NCI-H748 (cell line): ENCODE measurements at regions not wholly inside any gene's neighbourhood (a gene's known extent, or its start where the extent isn't known, plus 50 kb on each side); places are given as distances from the start of the nearest gene placed in this dataset.
A peak's percentile ranks its signal among the peaks of the same experiment; 100 is the strongest.

ENCODE experiments used
- DNase-seq: peaks from one replicate; lab custom pipeline; 2025; ENCODE audit not compliant: unreplicated experiment; lab: John Stamatoyannopoulos, UW

DNA sequence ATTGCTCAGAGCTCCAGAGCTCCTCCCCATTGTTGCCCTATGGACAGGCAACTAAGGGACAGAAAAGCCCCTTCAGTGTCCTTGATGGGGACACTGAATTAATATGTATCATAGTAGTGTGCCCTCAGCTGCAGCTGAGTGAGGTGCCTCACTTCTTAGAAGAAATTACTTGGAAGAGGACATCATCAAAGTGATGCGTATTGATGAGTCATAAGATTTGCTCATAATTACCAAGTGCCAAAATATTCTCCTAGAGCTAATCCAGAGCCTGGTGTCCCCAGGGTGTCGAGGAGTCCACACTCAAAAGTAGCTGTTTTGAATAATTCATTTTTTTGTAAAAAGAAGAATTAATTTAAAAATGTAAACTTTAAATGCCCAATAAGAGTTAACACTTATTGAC is 200.7 kb upstream of the SEMA6D start:
- no peak for DNase-seq

DNA sequence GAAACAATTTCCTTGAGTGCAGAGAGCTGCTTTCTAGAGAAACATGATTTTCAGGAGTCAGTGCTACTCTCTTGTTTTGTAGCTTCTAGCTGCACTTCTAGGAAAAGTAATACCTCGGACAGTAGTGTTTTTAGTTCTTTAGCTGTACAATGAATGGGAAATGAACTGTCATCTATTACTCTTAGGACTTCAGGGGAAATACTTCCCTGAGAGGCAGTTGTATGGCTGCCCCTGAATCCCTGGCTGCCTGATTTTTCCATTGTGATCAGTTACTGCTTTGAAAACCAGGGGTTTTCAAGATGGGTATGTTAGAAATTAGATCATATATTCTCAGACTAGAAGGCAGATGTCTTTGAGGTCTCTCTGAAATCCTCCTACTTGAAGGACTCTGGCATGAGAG is 200.3 kb upstream of the SEMA6D start:
- DNase-seq = no peak

DNA sequence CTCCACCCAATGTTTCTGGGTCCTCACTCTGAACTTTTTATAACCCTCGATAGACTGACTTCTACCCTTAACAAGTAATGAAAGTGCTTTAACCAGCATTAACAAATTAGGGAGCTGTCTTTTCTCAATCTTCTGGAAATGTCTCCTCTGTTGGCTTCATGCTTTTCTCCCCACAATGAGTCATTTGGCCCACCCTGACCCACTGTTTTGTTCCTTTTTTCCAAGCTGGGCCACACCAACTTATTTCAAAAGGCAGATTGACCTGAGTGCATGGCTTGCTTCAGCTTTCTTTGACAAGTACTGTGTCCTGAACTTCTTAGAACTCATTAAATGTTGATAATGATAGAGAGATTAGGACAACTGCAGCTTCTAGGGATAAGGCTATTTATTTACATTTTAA is 199.6 kb upstream of the SEMA6D start:
- DNase-seq = no peak

DNA sequence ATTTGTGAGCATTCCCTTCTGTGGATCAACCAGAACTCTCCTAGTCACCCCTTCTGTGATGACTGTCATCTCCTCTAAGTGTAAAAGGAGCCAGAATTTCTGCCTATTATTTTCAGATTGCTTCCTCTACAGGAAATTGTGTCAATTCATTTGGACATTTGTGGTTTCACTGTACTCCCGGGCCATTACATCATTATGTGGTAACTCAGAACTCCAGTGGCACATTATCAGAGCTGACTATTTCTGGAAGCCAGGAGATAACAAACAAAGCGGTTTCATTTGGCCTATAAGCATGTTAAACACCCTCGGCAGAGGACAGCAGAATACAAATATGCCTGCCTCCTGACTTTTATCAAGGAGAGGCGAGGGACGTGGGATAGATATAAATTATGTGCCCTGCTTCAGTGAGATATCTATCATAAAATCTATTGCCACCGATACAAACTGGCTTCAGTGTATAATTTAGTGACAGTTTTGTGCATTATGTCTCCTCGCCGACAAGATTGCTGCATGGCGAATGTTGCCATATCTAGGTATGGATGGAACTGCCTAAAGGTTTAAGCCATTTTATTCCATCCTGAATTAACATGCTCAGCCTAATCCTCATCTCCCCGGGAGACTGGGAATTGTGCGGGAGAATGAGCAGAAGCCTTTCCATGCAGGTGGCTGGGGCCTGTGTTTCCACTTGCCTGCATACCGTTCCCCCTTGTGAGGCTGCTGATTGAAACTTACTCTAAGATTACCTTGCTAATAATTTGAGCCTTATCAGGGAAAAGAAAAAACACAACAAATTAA is 193.4 kb upstream of the SEMA6D start:
- DNase-seq = no peak

DNA sequence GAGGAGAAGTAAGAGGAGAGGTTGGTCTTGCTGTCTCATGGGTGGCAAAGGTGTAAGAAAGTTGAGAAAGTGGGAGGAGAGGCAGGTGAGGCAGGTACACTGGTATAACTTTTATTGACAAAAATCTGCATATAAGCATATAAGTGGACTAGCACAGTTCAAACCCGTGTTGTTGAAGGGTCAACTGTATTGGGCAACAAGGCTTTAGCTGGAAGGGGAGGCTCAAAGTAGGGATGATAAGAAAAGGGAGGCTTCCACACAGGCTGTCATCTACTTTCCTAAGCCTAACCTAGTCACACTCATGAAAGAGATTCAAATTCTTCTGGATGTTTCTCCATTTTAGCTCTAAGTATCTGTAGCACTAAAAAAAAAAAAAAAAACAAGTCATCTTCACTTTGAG is 188.1 kb upstream of the SEMA6D start:
- no peak for DNase-seq

DNA sequence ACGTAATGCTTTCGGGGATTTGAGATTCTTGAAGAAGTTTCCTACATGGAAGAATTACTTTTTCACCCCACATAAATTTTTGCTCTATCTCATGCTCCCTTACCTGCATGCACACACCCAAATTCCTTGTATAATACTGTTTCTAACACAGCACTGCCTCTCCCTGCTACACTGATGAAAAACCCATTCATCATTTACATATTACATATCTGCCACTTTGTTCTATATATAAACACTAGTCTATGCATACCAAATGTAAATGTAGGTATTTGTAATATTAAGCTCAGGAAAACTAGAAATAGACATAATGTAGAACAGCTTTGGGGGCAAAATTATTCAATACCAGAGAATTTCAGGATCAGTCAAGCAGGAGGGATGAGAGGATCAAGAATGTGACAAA is 182.6 kb upstream of the SEMA6D start:
- no peak for DNase-seq

DNA sequence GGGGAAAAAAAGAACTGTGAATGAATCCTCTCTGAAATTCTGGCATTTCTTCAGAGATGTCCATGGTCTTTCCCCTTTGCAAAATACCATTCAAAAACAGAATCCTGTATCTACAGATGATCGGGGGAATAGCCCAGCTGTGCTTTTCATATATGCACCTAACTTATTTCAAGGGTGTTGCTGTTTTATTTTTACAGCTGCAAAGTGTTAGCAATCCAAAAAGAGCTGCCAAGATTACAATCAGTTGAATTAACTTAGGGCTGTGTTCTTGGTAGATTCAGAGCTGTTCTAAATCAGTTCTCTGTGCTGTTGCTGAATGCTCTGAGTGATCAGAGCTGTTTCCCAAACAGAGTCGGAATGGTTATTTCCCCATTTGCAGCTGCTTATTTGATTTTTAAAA is 175.7 kb upstream of the SEMA6D start:
- no peak for DNase-seq

DNA sequence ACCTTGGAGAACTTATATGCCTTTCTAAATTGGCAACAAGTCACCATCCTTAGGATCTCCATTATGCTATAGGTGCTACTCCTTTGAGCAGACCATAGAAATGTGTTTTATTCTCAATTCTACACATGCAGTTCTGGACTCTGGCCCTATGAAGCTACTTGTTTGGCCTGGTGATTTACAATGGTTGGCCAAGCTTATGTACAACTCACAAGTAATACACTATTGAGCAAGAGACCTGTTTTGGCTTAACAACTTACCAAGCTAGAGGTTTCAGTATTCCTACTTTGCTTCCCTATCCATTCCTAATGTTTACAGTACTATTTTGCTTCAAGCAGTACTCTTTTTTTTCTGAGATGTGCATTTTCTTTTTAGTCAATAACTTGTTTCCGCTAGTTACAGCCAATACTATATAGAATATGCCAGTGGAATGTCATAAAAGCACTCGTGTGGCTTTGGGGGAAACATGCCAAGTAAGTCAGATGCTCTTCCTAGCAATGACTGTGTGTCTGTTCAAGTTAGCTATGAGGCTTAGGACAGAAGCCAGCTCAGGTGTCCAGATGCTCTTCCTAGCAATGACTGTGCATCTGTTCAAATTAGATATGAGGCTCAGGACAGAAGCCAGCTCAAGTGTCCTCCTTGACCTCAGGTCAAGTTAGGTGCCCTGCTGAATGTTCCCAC is 174.9 kb upstream of the SEMA6D start:
- DNase-seq = no peak

DNA sequence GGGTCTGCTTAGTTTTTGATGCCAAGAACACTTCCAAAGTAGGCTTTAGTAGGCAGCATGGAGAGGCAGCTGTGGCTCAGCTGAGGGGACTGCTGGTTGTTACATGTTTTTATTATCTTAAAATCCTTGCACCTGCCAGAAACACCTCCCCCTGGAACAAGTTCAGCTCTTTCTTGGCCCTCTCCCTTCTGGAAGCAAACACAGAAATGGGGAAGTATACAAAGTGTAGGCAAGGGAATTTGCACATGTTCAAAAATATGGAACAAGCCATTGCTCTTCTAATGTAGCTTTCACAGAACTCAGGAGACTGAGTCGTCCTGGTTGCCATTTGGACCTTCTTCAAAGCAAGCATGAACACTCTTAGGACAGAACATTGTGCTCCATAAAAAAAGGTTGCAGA is 169.1 kb upstream of the SEMA6D start:
- DNase-seq = no peak

DNA sequence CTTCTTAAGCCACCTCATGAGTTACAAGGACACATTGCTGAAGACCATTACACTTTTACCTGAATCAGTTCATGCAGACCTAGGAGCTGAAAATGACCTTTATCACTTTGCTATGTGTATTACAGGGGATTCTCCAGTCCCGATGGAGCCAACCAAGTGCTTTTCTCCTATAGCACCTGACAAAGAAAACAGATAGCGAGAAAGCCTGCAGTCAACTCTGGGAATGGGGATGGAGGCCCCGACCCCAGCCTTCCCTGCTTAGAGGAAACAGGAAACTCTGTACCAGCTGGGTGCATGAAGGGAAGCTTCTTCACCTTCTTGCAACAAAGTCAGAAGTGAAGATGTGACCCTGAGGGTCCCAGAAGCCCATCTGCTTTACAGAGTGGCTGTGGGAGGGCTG is 168.3 kb upstream of the SEMA6D start:
- no peak for DNase-seq

DNA sequence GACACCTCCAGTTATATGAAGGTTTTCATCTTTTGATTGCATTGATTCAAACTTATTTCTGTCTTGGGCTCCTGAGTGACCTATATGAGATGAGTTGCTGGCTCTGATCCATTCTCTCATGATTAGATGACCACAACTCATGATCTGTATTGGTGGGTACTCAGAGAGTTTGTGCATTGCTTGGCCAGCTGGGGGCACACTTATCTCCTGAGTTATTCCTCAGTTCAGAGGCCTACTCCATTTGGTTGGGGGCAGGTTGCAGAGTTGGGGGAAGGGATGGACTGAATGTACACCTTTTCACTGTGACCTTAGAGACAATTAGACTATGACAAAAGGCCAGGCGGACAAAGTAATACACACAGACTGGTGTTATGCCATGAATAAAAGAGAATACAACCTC is 166.2 kb upstream of the SEMA6D start:
- DNase-seq = peak; percentile 24

DNA sequence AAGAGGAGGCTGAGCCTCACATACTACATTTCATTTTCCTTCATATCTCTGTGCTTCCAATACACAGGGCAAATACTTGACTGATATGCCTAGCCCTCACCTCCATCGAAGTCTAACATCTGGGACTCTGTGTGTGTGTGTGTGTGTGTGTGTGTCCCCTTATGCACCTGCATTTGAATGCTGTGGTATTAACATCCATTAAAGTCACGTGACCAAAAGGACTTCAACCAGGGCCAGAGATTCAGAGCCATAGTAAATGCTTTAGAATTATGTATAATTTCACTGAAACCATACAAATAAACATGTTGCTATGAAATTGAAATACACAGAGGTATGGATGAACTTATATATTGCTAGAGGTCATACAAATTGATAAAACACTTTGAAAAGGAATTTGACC is 165.8 kb upstream of the SEMA6D start:
- no peak for DNase-seq

DNA sequence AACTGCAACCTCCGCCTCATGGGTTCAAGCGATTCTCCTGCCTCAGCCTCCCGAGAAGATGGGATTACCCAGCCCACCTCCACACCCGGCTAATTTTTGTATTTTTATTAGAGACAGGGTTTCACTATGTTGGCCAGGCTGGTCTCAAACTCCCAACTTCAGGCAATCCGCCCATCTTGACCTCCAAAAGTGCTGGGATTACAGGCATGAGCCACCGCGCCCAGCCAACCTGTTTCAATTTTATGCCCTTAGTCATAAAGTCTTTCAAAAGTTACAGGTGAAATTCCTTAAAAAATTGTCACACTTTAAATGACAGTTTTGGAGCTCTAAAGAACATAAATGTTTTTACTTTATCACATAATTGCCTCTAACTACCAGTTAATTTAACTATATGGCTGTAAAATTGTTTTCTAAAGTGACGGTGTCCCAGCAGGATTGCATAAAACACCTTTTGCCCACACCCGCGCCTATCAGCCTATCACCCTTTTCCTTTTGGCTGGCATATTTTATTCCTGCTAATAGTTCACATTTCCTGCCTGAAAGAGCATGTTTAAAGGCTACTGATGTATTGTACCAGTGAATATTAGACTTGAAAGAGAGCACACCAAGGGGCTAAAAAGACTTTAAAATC is 164.2 kb upstream of the SEMA6D start:
- no peak for DNase-seq

DNA sequence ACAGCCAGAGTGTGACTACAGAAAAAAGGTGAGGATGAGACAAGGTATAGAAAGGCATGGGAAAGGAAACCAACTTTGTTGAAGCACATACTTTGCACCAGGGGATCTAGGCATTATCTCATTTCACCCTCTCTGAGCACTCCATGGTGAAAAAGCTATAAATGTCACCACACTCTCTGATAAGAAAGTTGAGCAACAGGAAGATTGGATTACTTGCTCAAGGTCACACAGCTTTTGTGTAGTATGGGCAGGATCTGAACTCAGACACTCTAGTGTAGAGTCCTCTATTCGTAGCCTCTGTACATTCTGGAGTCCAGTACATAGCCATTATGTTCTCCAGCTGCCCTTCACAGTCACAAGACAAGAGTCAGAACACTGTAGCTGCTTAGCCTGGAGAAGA is 163.4 kb upstream of the SEMA6D start:
- DNase-seq = no peak

DNA sequence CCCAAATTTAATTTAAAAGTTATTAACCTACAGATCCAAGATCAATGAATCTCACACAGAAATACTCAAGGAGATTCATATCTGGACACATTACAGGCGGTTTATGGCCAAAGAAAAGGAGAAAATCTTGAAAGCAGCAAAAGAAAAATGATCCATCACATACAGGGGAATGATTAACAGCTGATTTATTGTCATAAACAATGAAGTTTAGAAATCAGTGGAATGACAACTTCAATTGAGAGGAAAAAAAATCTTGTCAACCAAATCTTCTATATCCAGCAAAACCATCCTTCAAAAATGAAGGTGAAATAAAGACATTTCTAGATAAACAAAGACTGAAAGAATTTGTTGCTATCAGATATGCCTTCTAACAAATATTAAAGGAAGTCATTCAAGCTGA is 156.2 kb upstream of the SEMA6D start:
- no peak for DNase-seq

DNA sequence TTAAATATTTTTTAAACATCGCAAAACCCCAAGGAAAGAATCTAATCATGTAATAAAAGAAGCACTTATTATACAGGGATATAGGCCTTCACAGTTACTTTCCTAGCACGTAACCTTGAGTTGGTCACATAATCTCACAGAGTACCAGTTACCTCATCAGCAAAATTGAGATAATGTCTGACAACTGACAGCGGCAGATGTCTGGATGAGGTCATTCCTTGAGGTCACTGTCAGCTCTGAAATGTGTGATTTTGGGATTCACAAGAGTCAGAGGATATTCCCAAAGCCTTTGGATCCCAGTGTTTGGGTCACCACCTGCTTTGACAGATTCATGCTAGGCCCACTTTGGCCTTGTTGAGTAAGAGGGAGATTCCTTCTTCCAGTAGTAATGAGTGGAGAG is 151.4 kb upstream of the SEMA6D start:
- no peak for DNase-seq

DNA sequence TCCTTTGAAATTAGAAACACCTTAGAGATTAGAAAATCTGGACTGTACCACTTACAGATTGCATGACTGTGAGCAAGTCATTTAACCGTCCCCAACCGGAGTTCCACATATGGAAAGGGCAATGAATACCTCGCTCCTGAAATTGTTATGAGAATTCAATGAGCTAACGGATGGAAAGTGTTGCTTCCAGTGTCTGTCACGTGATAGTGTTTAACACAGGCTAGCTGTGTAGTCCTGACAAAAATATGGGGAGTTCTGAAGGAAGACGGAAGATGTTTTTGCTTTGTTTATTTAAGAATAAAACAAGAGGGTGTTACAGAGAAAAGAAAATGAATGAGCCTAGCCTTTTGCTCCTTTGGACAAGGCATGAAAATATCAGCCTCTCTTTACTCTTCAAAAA is 150.7 kb upstream of the SEMA6D start:
- no peak for DNase-seq

DNA sequence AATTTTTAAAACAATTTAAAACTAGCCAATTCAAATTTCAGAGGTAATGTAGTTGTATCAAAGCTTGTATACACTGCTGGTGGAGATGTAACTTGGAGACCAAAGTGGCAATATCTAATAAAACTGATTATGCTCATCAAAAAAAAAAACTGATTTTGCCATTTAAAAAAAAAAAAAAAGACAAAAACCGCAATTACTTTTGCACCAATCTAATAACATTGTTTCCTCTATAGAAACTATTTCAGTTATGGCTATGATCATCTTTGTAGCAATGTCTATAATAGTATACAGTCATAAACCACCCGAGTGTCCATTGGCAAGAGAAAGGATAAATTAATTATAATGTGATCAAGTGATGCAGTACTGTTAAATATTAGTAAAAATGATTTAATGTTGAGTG is 149.3 kb upstream of the SEMA6D start:
- DNase-seq = no peak

DNA sequence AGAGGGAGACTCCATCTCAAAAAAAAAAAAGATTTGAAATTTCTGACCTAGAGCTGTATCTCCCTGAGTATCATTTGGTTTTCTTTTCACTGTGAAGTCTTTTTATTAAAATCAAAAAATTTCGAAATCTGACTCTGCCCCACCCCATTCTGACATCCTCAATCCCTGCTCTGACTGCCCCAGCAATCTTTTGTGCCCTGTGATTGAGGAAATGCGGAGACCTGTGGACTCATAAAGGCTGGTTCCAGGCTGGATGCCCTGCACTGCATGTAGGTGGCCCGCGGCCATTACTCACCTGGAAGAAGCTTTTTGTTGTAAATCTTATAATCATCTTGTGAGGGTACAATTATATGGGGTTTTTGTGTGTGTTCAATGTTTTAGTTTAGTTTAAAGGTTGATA is 147.3 kb upstream of the SEMA6D start:
- no peak for DNase-seq

DNA sequence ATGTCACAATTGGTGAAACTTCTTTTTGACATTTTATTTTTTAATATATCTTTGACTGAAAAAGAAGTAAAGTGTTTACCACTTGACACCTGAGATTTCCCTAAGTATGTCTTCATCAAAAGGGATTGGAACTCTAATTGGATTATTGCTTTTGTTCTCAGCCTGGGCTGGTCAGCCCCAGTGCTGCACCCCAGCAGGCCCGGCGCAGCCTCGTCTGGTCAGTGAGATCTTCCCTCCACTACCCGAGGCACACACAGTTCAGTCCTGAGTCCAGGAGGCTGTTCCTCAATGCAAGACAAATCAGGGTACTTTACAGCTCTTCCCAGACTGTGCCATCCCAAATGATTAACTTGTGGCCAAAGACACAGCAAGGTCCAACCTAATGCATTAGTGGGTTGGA is 146.9 kb upstream of the SEMA6D start:
- DNase-seq = no peak

DNA sequence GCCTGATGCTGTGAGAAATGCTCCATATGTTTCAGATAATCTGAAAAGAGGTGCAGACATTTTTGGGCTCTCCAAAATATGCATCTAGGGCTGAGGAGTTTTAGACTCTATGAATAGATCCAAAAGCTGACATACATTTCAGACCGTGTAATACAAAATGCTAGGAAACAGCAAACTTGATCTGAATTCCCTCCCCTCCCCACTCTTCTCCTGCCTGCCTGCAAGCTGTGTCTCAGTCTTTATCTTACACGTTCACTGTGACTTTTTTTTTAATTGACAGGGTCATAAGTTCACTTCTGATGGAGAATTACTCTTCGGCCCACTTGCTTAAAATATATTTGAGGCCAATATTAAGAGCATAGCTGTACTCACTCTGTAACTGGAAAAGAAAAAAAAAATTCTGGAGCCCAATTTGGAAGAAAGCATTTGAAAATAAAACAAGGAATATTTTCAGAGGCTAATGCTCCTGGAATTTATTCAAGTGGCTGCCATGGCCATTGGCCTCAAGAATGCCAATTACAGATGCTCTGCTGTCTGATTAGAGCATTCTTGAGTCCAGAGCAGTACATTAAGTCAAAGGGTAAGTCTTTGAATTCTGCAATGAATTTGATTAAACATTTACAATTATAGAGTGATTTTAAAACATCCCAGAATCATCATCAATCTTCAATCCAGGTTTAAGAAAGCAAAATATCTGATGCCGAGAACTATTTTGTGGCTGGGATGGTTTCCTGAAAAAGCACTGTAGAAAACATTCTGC is 146.2 kb upstream of the SEMA6D start:
- no peak for DNase-seq

DNA sequence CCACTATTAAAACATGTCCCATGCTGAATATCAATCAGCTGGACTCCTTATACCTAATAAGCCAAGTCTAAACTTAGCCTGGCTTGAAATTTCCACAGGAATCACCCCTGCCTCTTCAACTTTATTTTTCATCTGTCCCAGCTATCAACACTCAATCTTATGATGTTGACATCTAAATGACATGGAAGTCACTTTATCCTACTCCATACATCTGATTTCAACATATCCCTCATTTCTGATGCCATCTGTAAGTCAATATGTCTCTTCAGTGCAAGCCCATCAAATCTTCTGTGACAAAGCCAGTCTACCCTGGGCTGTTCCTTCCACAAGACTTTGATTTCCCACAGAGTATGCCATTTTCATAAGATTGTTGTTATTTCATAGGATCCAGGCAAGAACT is 143.6 kb upstream of the SEMA6D start:
- DNase-seq = no peak
